GM12878 (cell line): ENCODE measurements at regions not wholly inside any gene's neighbourhood (a gene's known extent, or its start where the extent isn't known, plus 50 kb on each side); places are given as distances from the start of the nearest gene placed in this dataset.

ENCODE experiments used
- ATAC-seq: fragments of 200-7000 bp; cut with Tn5 transposase; 3 replicates; pipeline ENCODE4 v1.9.1; 2020; ENCODE audit warnings: mild to moderate bottlenecking, moderate library complexity
- BruUV-seq: library from RNA; stranded (reverse); fragments of 400-500 nt; replicated peaks from 2 replicates; lab custom pipeline; 2021; lab: Mats Ljungman, UMichigan
- CTCF ChIA-PET: fragments of 300-600 bp; sonication (Branson Sonifier 250); formaldehyde crosslinking; extraction: SDS; loops from one replicate; lab custom pipeline; 2021; ENCODE audit warnings: inconsistent platforms; lab: Yijun Ruan, JAX
- POLR2A ChIA-PET: fragments of 350-600 bp; formaldehyde crosslinking; extraction: SDS; loops from one replicate; lab custom pipeline; 2021; ENCODE audit warnings: inconsistent platforms; lab: Charles Lee
- RAD21 ChIA-PET: fragments of 300-600 bp; sonication (Branson Sonifier 250); formaldehyde crosslinking; loops from one replicate; lab custom pipeline; 2023; ENCODE audit warnings: antibody characterized with exemption; ENCODE audit not compliant: unreplicated experiment; lab: Charles Lee
- SMC1A ChIA-PET: fragments of 300-600 bp; sonication (Branson Sonifier 250); formaldehyde crosslinking; loops from one replicate; lab custom pipeline; 2023; ENCODE audit not compliant: unreplicated experiment, uncharacterized antibody; lab: Charles Lee
- DNase-seq: peaks from one replicate; pipeline ENCODE4 v3.0.0-alpha.2; 2011; ENCODE audit warnings: low read depth, low spot score
- FAIRE-seq: peaks from 3 replicates; lab custom pipeline; 2011; peaks lifted over from hg19 to GRCh38; lab: Jason Lieb, UNC
- H2AFZ ChIP-seq: 2 replicates; pipeline ENCODE4 v1.6.0; 2011; ENCODE audit warnings: low read depth, low read length, control low read depth; ENCODE audit not compliant: control insufficient read depth
- H3K27ac ChIP-seq: 2 replicates; pipeline ENCODE4 v1.5.1; 2011; ENCODE audit warnings: control low read depth; ENCODE audit not compliant: control insufficient read depth, insufficient read depth
- H3K27me3 ChIP-seq, 2 experiments: replicated peaks in 1 of 2; 2 replicates each; pipeline versions ENCODE4 v1.6.0 to v1.6.1; 2011; ENCODE audit warnings: low read length in 1 of 2; ENCODE audit not compliant: control insufficient read depth in 2 of 2, insufficient read depth in 2 of 2
- H3K36me3 ChIP-seq, 2 experiments: 2 replicates each; pipeline ENCODE4 v1.5.1; 2011; ENCODE audit warnings: low read length in 1 of 2; ENCODE audit not compliant: control insufficient read depth in 2 of 2, insufficient read depth in 2 of 2
- H3K4me1 ChIP-seq: 2 replicates; pipeline ENCODE4 v1.6.1; 2011; ENCODE audit warnings: mild to moderate bottlenecking, low read length, moderate library complexity, mixed read lengths; ENCODE audit not compliant: control insufficient read depth, insufficient read depth
- H3K4me2 ChIP-seq: 2 replicates; pipeline ENCODE4 v1.6.0; 2011; ENCODE audit warnings: control low read depth; ENCODE audit not compliant: control insufficient read depth, insufficient read depth
- H3K4me3 ChIP-seq: fragments of 200-600 bp; sonication (generic); 2 replicates; pipeline ENCODE4 v1.5.1; 2016
- H3K79me2 ChIP-seq: 2 replicates; pipeline ENCODE4 v1.6.0; 2011; ENCODE audit warnings: low read length; ENCODE audit not compliant: control insufficient read depth, insufficient read depth
- H3K9ac ChIP-seq: 2 replicates; pipeline ENCODE4 v1.8.0; 2011; ENCODE audit warnings: low read length, control low read depth, mixed read lengths; ENCODE audit not compliant: control insufficient read depth, insufficient read depth
- H3K9me3 ChIP-seq: replicated peaks from 3 replicates; pipeline ENCODE4 v1.5.1; 2011; ENCODE audit warnings: mild to moderate bottlenecking, low read length; ENCODE audit not compliant: control insufficient read depth, insufficient read depth
- H4K20me1 ChIP-seq: 2 replicates; pipeline ENCODE4 v1.6.0; 2011; ENCODE audit not compliant: control insufficient read depth, insufficient read depth
- CBX5 ChIP-seq: sonication (generic); IDR thresholded peaks from 2 replicates; pipeline ENCODE4 v1.6.1; 2016; ENCODE audit warnings: low read depth, moderate library complexity, mild to moderate bottlenecking, inconsistent platforms
- CHD1 ChIP-seq: IDR thresholded peaks from 2 replicates; pipeline ENCODE4 v1.6.1; 2012; ENCODE audit warnings: low read depth, low read length, improper control_type of control experiment
- DPF2 ChIP-seq: fragments of 450-650 bp; IDR thresholded peaks from 2 replicates; pipeline ENCODE4 v1.6.1; 2017; ENCODE audit warnings: mild to moderate bottlenecking
- EP300 ChIP-seq, 2 experiments: fragments of 150-350 bp in 1 of 2; IDR thresholded peaks; 2 replicates each; pipeline ENCODE4 v1.6.1; 2011 to 2012; ENCODE audit warnings: low read depth in 2 of 2, low read length in 2 of 2, borderline replicate concordance in 1 of 2, improper control_type of control experiment in 1 of 2, inconsistent platforms in 1 of 2; ENCODE audit not compliant: control insufficient read depth in 1 of 2
- IKZF1 ChIP-seq: fragments of 450-650 bp; conservative IDR thresholded peaks from 2 replicates; pipeline ENCODE4 v1.6.1; 2017; ENCODE audit warnings: antibody characterized with exemption, mild to moderate bottlenecking
- NFIC ChIP-seq: IDR thresholded peaks from 2 replicates; pipeline ENCODE4 v1.6.1; 2012; ENCODE audit warnings: low read depth, mild to moderate bottlenecking, inconsistent platforms, low read length, moderate library complexity
- PML ChIP-seq: IDR thresholded peaks from 2 replicates; pipeline ENCODE4 v1.6.1; 2012; ENCODE audit warnings: low read length, inconsistent platforms
- RUNX3 ChIP-seq: IDR thresholded peaks from 2 replicates; pipeline ENCODE4 v1.6.1; 2012; ENCODE audit warnings: low read length, inconsistent platforms
- SMAD5 ChIP-seq: IDR thresholded peaks from 2 replicates; pipeline ENCODE4 v1.6.1; 2016; ENCODE audit warnings: antibody characterized with exemption, low read depth
- SUZ12 ChIP-seq: fragments of 200-600 bp; sonication (generic); IDR thresholded peaks from one replicate; pipeline ENCODE4 v1.6.1; 2018; ENCODE audit warnings: antibody characterized with exemption, mild to moderate bottlenecking; ENCODE audit not compliant: unreplicated experiment
- ZNF217 ChIP-seq: fragments of 450-650 bp; IDR thresholded peaks from 2 replicates; pipeline ENCODE4 v1.6.1; 2017; ENCODE audit warnings: antibody characterized with exemption, mild to moderate bottlenecking
- ZNF274 ChIP-seq: IDR thresholded peaks from one replicate; pipeline ENCODE4 v1.8.0; 2011; ENCODE audit not compliant: insufficient read length, insufficient read depth
- WGBS: methylation state at CpG from one replicate; pipeline ENCODE4 v1.1.6; 2016; ENCODE audit warnings: low lambda C conversion rate; ENCODE audit not compliant: insufficient replicate concordance, insufficient coverage; ENCODE audit errors: missing lambda C conversion rate; 5-methylcytosine and 5-hydroxymethylcytosine counted together
- in situ Hi-C: fragments of 300-500 bp; cut with MboI; formaldehyde crosslinking; loops from 9 replicates; pipeline ENCODE4 v1.14.3; 2018; ENCODE audit warnings: mixed read lengths
- intact Hi-C: fragments of 100-400 bp; cut with micrococcal nuclease; formaldehyde crosslinking; loops from one replicate; pipeline ENCODE4 v1.14.2; 2022; ENCODE audit not compliant: unreplicated experiment
- TF ChIP-seq, protein P1 (sequence below): fragments of 450-650 bp; IDR thresholded peaks from 2 replicates; pipeline ENCODE4 v1.6.1; 2016; ENCODE audit warnings: mild to moderate bottlenecking
- TF ChIP-seq, protein P2 (sequence below): IDR thresholded peaks from 2 replicates; pipeline ENCODE4 v1.6.1; 2012; ENCODE audit warnings: low read depth, low read length, improper control_type of control experiment
- TF ChIP-seq, protein P3 (sequence below): fragments of 450-650 bp; formaldehyde crosslinking; IDR thresholded peaks from 2 replicates; pipeline ENCODE4 v1.4.0; 2020; ENCODE audit warnings: mild to moderate bottlenecking, moderate library complexity
- TF ChIP-seq, protein P4 (sequence below): fragments of 450-650 bp; IDR thresholded peaks from 2 replicates; pipeline ENCODE4 v1.6.1; 2014; ENCODE audit warnings: mild to moderate bottlenecking
- TF ChIP-seq, protein P5 (sequence below): IDR thresholded peaks from 2 replicates; pipeline ENCODE4 v1.6.1; 2011; ENCODE audit warnings: borderline replicate concordance, low read depth, mild to moderate bottlenecking, moderate library complexity, low read length; ENCODE audit not compliant: insufficient read depth, poor library complexity, severe bottlenecking

DNA sequence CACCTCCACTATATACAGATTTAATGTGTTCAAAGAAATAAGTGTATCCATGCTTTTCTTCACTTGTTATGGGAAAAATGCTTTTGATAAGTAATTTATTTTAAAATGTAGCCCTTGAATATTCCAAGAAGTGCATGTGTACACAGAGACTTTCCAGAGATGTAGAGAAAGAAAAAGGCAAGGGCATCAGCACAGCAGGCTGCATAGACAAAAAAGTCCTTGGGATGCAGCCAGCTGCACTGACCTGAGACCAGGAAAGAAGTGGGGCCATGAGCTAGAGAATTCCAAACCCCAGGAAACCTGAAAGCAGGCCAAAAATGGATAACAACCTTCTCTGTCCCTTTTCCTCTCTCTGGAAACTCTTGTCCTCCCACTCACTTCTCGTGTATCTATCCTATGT, 51.6 kb upstream of the PRDM8 start:
- H3K36me3 ChIP-seq = no peaks in the 10 kb centered on the region
- no peak overlapping the region for H2AFZ ChIP-seq
- intact Hi-C loops (no loop called here), in situ Hi-C loops (no loop called here)
- no TSS peak for BruUV-seq
- H3K27me3 ChIP-seq = no peaks in the 10 kb centered on the region
- DNase-seq (no peak), FAIRE-seq (no peak), ATAC-seq (no peak)
- SMC1A ChIA-PET = interaction anchor here (0.9 to 1.3 kb wide), 2 partner anchors 9 to 216 kb away, joined by 3 read pairs; no protein-coding TSS in a partner anchor
- no peak overlapping the region for H3K9ac ChIP-seq
- H3K27ac ChIP-seq = no peak overlapping the region
- no peaks in the 10 kb centered on the region for H3K9me3 ChIP-seq
- H3K4me2 ChIP-seq = no peak overlapping the region
- H3K4me3 ChIP-seq = no peak overlapping the region
- CTCF ChIA-PET = interaction anchor here (1.0 kb wide), 1 partner anchor 11 kb away, joined by 3 read pairs; no protein-coding TSS in a partner anchor
- no peaks in the 10 kb centered on the region for H4K20me1 ChIP-seq
- H3K4me1 ChIP-seq = no peaks in the 10 kb centered on the region
- no peaks in the 10 kb centered on the region for H3K79me2 ChIP-seq
- 0% methylated on average over 1 of the region's 1 CpG for WGBS
- RAD21 ChIA-PET = no interaction called here
- POLR2A ChIA-PET = no interaction called here
- TF ChIP-seq, protein P1, sequence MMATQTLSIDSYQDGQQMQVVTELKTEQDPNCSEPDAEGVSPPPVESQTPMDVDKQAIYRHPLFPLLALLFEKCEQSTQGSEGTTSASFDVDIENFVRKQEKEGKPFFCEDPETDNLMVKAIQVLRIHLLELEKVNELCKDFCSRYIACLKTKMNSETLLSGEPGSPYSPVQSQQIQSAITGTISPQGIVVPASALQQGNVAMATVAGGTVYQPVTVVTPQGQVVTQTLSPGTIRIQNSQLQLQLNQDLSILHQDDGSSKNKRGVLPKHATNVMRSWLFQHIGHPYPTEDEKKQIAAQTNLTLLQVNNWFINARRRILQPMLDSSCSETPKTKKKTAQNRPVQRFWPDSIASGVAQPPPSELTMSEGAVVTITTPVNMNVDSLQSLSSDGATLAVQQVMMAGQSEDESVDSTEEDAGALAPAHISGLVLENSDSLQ = no peak
- TF ChIP-seq SUZ12 (no peak), PML (no peak), RUNX3 (no peak), ZNF217 (no peak), CHD1 (no peak), IKZF1 (no peak), NFIC (no peak), CBX5 (no peak), EP300 (IDR thresholded peaks at IDR 0.05; ENCODE audit: borderline replicate concordance in 1 of 2, control insufficient read depth in 1 of 2, low read depth in 2 of 2, low read length in 2 of 2) (no peak), ZNF274 (no peak), DPF2 (no peak), SMAD5 (no peak)
- TF ChIP-seq, protein P2, sequence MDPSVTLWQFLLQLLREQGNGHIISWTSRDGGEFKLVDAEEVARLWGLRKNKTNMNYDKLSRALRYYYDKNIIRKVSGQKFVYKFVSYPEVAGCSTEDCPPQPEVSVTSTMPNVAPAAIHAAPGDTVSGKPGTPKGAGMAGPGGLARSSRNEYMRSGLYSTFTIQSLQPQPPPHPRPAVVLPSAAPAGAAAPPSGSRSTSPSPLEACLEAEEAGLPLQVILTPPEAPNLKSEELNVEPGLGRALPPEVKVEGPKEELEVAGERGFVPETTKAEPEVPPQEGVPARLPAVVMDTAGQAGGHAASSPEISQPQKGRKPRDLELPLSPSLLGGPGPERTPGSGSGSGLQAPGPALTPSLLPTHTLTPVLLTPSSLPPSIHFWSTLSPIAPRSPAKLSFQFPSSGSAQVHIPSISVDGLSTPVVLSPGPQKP = no peak
- TF ChIP-seq, protein P3, sequence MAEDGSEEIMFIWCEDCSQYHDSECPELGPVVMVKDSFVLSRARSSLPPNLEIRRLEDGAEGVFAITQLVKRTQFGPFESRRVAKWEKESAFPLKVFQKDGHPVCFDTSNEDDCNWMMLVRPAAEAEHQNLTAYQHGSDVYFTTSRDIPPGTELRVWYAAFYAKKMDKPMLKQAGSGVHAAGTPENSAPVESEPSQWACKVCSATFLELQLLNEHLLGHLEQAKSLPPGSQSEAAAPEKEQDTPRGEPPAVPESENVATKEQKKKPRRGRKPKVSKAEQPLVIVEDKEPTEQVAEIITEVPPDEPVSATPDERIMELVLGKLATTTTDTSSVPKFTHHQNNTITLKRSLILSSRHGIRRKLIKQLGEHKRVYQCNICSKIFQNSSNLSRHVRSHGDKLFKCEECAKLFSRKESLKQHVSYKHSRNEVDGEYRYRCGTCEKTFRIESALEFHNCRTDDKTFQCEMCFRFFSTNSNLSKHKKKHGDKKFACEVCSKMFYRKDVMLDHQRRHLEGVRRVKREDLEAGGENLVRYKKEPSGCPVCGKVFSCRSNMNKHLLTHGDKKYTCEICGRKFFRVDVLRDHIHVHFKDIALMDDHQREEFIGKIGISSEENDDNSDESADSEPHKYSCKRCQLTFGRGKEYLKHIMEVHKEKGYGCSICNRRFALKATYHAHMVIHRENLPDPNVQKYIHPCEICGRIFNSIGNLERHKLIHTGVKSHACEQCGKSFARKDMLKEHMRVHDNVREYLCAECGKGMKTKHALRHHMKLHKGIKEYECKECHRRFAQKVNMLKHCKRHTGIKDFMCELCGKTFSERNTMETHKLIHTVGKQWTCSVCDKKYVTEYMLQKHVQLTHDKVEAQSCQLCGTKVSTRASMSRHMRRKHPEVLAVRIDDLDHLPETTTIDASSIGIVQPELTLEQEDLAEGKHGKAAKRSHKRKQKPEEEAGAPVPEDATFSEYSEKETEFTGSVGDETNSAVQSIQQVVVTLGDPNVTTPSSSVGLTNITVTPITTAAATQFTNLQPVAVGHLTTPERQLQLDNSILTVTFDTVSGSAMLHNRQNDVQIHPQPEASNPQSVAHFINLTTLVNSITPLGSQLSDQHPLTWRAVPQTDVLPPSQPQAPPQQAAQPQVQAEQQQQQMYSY (CRISPR knock-in tag) = no peak
- TF ChIP-seq, protein P4, sequence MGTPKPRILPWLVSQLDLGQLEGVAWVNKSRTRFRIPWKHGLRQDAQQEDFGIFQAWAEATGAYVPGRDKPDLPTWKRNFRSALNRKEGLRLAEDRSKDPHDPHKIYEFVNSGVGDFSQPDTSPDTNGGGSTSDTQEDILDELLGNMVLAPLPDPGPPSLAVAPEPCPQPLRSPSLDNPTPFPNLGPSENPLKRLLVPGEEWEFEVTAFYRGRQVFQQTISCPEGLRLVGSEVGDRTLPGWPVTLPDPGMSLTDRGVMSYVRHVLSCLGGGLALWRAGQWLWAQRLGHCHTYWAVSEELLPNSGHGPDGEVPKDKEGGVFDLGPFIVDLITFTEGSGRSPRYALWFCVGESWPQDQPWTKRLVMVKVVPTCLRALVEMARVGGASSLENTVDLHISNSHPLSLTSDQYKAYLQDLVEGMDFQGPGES = no peak
- TF ChIP-seq, protein P5, sequence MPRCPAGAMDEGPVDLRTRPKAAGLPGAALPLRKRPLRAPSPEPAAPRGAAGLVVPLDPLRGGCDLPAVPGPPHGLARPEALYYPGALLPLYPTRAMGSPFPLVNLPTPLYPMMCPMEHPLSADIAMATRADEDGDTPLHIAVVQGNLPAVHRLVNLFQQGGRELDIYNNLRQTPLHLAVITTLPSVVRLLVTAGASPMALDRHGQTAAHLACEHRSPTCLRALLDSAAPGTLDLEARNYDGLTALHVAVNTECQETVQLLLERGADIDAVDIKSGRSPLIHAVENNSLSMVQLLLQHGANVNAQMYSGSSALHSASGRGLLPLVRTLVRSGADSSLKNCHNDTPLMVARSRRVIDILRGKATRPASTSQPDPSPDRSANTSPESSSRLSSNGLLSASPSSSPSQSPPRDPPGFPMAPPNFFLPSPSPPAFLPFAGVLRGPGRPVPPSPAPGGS = no peak
